CD14-positive monocyte (primary cell): ENCODE measurements at regions not wholly inside any gene's neighbourhood (a gene's known extent, or its start where the extent isn't known, plus 50 kb on each side); places are given as distances from the start of the nearest gene placed in this dataset.

ENCODE experiments used
- DNase-seq, 3 donors: peaks; one replicate each; pipeline ENCODE4 v3.0.0-alpha.2; 2011 to 2022
- H2AFZ ChIP-seq: 2 replicates; pipeline ENCODE4 v1.6.0; 2012; ENCODE audit warnings: mild to moderate bottlenecking, low read depth, low read length, inconsistent platforms; ENCODE audit not compliant: insufficient read depth, poor library complexity, severe bottlenecking
- H3K27ac ChIP-seq, 2 donors: 1 replicate in 1 of 2; 2 replicates in 1 of 2; pipeline ENCODE4 v1.5.1; 2012 to 2013; ENCODE audit warnings: low read length in 2 of 2, control low read depth in 1 of 2, inconsistent platforms in 1 of 2, low read depth in 1 of 2, mild to moderate bottlenecking in 1 of 2
- H3K27me3 ChIP-seq, 2 donors: one replicate each; pipeline versions ENCODE4 v1.6.0 to v1.6.1; 2011 to 2013; ENCODE audit warnings: low read length in 2 of 2; ENCODE audit not compliant: control insufficient read depth in 2 of 2, insufficient read depth in 2 of 2
- H3K36me3 ChIP-seq, 2 donors: replicated peaks in 1 of 2; 1 replicate in 1 of 2; 2 replicates in 1 of 2; pipeline versions ENCODE4 v1.5.1 to v1.6.1; 2012 to 2013; ENCODE audit warnings: low read length in 2 of 2, control low read depth in 1 of 2, inconsistent platforms in 1 of 2, mild to moderate bottlenecking in 1 of 2; ENCODE audit not compliant: insufficient read depth in 2 of 2, control insufficient read depth in 1 of 2
- H3K4me1 ChIP-seq, 2 donors: 1 replicate in 1 of 2; 2 replicates in 1 of 2; pipeline versions ENCODE4 v1.5.1 to v1.6.1; 2012 to 2013; ENCODE audit warnings: low read length in 2 of 2, control low read depth in 1 of 2, inconsistent platforms in 1 of 2, mild to moderate bottlenecking in 1 of 2, moderate library complexity in 1 of 2; ENCODE audit not compliant: insufficient read depth in 2 of 2, control insufficient read depth in 1 of 2
- H3K4me2 ChIP-seq: replicated peaks from 2 replicates; pipeline ENCODE3; 2012; ENCODE audit warnings: low read length, moderate library complexity, mild to moderate bottlenecking; ENCODE audit not compliant: poor library complexity, severe bottlenecking; ENCODE audit errors: extremely low read depth
- H3K4me3 ChIP-seq, 3 experiments: fragments of 200-600 bp in 1 of 3; sonication (generic) in 1 of 3; replicated peaks in 1 of 3; 1 replicate in 2 of 3; 2 replicates in 1 of 3; pipeline ENCODE4 v1.5.1; 2011 to 2013; ENCODE audit warnings: low read length in 3 of 3, mild to moderate bottlenecking in 3 of 3, control low read depth in 2 of 3, low read depth in 2 of 3, inconsistent platforms in 1 of 3, moderate library complexity in 1 of 3
- H3K79me2 ChIP-seq: 2 replicates; pipeline ENCODE4 v1.6.0; 2012; ENCODE audit warnings: mild to moderate bottlenecking, control low read depth, inconsistent platforms, low read length, moderate library complexity; ENCODE audit not compliant: insufficient read depth
- H3K9ac ChIP-seq: 2 replicates; pipeline ENCODE4 v1.6.0; 2017; ENCODE audit warnings: low read length, mild to moderate bottlenecking; ENCODE audit not compliant: insufficient read depth, poor library complexity, severe bottlenecking
- H3K9me3 ChIP-seq, 2 donors: replicated peaks in 1 of 2; 1 replicate in 1 of 2; 2 replicates in 1 of 2; pipeline versions ENCODE4 v1.5.1 to v1.6.1; 2012 to 2013; ENCODE audit warnings: low read length in 2 of 2, control low read depth in 1 of 2; ENCODE audit not compliant: control insufficient read depth in 1 of 2, insufficient read depth in 1 of 2
- H4K20me1 ChIP-seq: 2 replicates; pipeline ENCODE4 v1.6.0; 2012; ENCODE audit warnings: mild to moderate bottlenecking, low read length, control low read depth, moderate library complexity; ENCODE audit not compliant: insufficient read depth
- H3K27ac Mint-ChIP-seq, 7 donors: one replicate each; pipeline ENCODE4 v1.8.0; 2020; ENCODE audit warnings: mild to moderate bottlenecking in 7 of 7, mixed read lengths in 7 of 7, moderate library complexity in 6 of 7, inconsistent platforms in 2 of 7
- H3K27me3 Mint-ChIP-seq, 3 donors: one replicate each; pipeline ENCODE4 v1.8.0; 2021 to 2022; ENCODE audit warnings: low read depth in 3 of 3, mild to moderate bottlenecking in 3 of 3, mixed read lengths in 3 of 3, moderate library complexity in 3 of 3, inconsistent platforms in 1 of 3
- H3K36me3 Mint-ChIP-seq, 2 donors: one replicate each; pipeline ENCODE4 v1.8.0; 2020; ENCODE audit warnings: mixed read lengths in 2 of 2, inconsistent platforms in 1 of 2, mild to moderate bottlenecking in 1 of 2
- H3K4me1 Mint-ChIP-seq: one replicate; pipeline ENCODE4 v1.8.0; 2020; ENCODE audit warnings: mild to moderate bottlenecking, mixed read lengths
- H3K4me3 Mint-ChIP-seq, 2 donors: one replicate each; pipeline ENCODE4 v1.8.0; 2020; ENCODE audit warnings: mild to moderate bottlenecking in 2 of 2, mixed read lengths in 2 of 2, moderate library complexity in 1 of 2
- H3K9me3 Mint-ChIP-seq, 7 donors: one replicate each; pipeline ENCODE4 v1.8.0; 2020 to 2022; ENCODE audit warnings: mixed read lengths in 7 of 7, mild to moderate bottlenecking in 6 of 7, moderate library complexity in 6 of 7, inconsistent platforms in 2 of 7
- WGBS: methylation state at CpG from one replicate; pipeline ENCODE4 v1.1.5; 2013; ENCODE audit warnings: missing lambda C conversion rate; ENCODE audit not compliant: insufficient coverage; 5-methylcytosine and 5-hydroxymethylcytosine counted together
- intact Hi-C, 2 donors: fragments of 100-400 bp; cut with micrococcal nuclease; formaldehyde crosslinking; loops; one replicate each; pipeline versions ENCODE4 v1.15.0 to v1.15.1; 2023
- TF ChIP-seq, protein P1 (sequence below): fragments of 200-600 bp; IDR thresholded peaks from one replicate; pipeline ENCODE4 v1.8.0; 2022; ENCODE audit warnings: antibody characterized with exemption, mild to moderate bottlenecking

DNA sequence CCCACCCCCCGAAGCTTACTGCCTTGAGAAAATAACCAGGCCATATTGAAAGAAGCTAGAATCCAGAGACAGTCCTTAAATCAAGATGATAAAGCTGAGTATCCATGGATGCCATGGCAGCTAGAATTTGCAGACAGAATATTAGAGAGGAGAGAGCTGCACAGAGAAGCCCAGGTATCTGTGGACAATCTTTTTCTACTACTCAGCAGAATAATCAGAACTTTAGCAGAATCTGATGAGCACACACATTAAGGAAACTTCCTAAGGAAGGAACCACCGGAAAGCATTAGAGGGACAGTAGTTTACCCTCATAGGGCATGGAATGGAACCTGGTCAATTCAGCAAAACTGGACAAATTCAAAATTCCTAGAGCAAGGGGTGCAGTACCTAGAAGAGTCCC lies 1001.7 kb downstream of the HACE1 start:
- Mint-ChIP-seq H3K27ac (no peak overlapping the region), H3K36me3 (no peaks in the 10 kb centered on the region), H3K9me3 (peaks cover 0 to 2% (median 0%) of the 10 kb centered on the region in 7 donors), H3K4me3 (no peak overlapping the region), H3K4me1 (no peaks in the 10 kb centered on the region), H3K27me3 (no peaks in the 10 kb centered on the region)
- no peaks in the 10 kb centered on the region for H3K4me1 ChIP-seq
- no peak for DNase-seq
- no peak overlapping the region for H3K4me3 ChIP-seq
- H3K4me2 ChIP-seq: no peak overlapping the region
- intact Hi-C loops: no loop called here
- no peaks in the 10 kb centered on the region for H4K20me1 ChIP-seq
- no peaks in the 10 kb centered on the region for H3K27me3 ChIP-seq
- TF ChIP-seq, protein P1, sequence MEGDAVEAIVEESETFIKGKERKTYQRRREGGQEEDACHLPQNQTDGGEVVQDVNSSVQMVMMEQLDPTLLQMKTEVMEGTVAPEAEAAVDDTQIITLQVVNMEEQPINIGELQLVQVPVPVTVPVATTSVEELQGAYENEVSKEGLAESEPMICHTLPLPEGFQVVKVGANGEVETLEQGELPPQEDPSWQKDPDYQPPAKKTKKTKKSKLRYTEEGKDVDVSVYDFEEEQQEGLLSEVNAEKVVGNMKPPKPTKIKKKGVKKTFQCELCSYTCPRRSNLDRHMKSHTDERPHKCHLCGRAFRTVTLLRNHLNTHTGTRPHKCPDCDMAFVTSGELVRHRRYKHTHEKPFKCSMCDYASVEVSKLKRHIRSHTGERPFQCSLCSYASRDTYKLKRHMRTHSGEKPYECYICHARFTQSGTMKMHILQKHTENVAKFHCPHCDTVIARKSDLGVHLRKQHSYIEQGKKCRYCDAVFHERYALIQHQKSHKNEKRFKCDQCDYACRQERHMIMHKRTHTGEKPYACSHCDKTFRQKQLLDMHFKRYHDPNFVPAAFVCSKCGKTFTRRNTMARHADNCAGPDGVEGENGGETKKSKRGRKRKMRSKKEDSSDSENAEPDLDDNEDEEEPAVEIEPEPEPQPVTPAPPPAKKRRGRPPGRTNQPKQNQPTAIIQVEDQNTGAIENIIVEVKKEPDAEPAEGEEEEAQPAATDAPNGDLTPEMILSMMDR: no peak
- WGBS: 67% methylated on average over 1 of the region's 2 CpGs
- H3K79me2 ChIP-seq: no peaks in the 10 kb centered on the region
- H3K27ac ChIP-seq: no peak overlapping the region
- H2AFZ ChIP-seq: no peak overlapping the region
- no peaks in the 10 kb centered on the region for H3K9me3 ChIP-seq
- no peak overlapping the region for H3K9ac ChIP-seq
- no peaks in the 10 kb centered on the region for H3K36me3 ChIP-seq

DNA sequence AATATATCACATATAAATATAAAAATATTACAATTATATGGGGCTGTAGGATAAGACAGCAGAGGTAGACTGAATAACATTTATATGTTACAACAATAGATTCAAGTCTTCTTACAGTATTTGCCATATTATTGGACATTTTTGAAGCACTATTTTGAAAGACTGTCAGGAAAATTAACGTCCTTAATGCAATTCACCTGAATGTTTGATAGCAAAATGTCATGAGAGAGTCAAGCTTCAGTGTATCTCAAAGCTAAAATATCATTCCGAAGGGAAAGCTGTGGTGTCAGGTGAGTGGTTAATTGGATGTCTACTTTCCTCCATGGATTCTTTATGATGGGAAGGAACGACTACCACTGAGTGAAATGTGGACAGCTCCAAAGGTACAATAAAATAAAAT lies 1004.0 kb downstream of the HACE1 start:
- no peaks in the 10 kb centered on the region for H3K79me2 ChIP-seq
- no peaks in the 10 kb centered on the region for H3K36me3 ChIP-seq
- no peak overlapping the region for H2AFZ ChIP-seq
- no peaks in the 10 kb centered on the region for H3K27me3 ChIP-seq
- WGBS: no CpG with 5 or more reads among the region's 3 CpGs
- no peak for DNase-seq
- Mint-ChIP-seq H3K4me3 (no peak overlapping the region), H3K27ac (no peak overlapping the region), H3K4me1 (no peaks in the 10 kb centered on the region), H3K27me3 (no peaks in the 10 kb centered on the region), H3K9me3 (peaks cover 0 to 2% (median 0%) of the 10 kb centered on the region in 7 donors), H3K36me3 (no peaks in the 10 kb centered on the region)
- no peak overlapping the region for H3K4me2 ChIP-seq
- H3K4me1 ChIP-seq: no peaks in the 10 kb centered on the region
- intact Hi-C loops: no loop called here
- H3K4me3 ChIP-seq: no peak overlapping the region
- no peaks in the 10 kb centered on the region for H3K9me3 ChIP-seq
- H3K9ac ChIP-seq: no peak overlapping the region
- H3K27ac ChIP-seq: no peak overlapping the region
- no peaks in the 10 kb centered on the region for H4K20me1 ChIP-seq
- TF ChIP-seq, protein P1: no peak
